ENCODE measurements at regions not wholly inside any gene's neighbourhood (a gene's known extent, or its start where the extent isn't known, plus 50 kb on each side); places are given as distances from the start of the nearest gene placed in this dataset.

GRCh38 chr4:44538534-44538933 is 89.9 kb upstream of the KCTD8 start:
- ATAC-seq (no peak), DNase-seq (ENCODE audit: low spot score) (no peak)
- Histone ChIP-seq H3K79me2 (replicated peaks; ENCODE audit: insufficient read depth) (no peaks in the 10 kb centered on the region), H2AFZ (no peak overlapping the region), H3K27ac (ENCODE audit: low read depth) (no peak overlapping the region), H3K36me3 (ENCODE audit: insufficient read depth) (no peaks in the 10 kb centered on the region), H3K4me1 (ENCODE audit: insufficient read depth) (peaks cover 10% of the 10 kb centered on the region), H3K4me3 (no peak overlapping the region), H3F3A (replicated peaks; ENCODE audit: low read depth) (no peaks in the 10 kb centered on the region), H3K9me2 (ENCODE audit: insufficient read depth) (no peaks in the 10 kb centered on the region), H3K27me3 (ENCODE audit: insufficient read depth) (no peaks in the 10 kb centered on the region), H4K20me1 (replicated peaks; ENCODE audit: insufficient read depth) (no peaks in the 10 kb centered on the region), H3K4me2 (no peak overlapping the region)
- TF ChIP-seq EZH2phosphoT487 (IDR thresholded peaks at IDR 0.05; ENCODE audit: unreplicated experiment): no peak
- TF ChIP-seq JUNB (IDR thresholded peaks at IDR 0.05; ENCODE audit: unreplicated experiment): no peak
- TF ChIP-seq NANOG (IDR thresholded peaks at IDR 0.05; ENCODE audit: borderline replicate concordance): no peak
- TF ChIP-seq REST (IDR thresholded peaks at IDR 0.05; ENCODE audit: unreplicated experiment): no peak
- TF ChIP-seq EZH2 (IDR thresholded peaks at IDR 0.05; ENCODE audit: low read depth, unreplicated experiment): no peak
- TF ChIP-seq ETS1 (IDR thresholded peaks at IDR 0.05): no peak
- no peak for TF ChIP-seq POLR2AphosphoS5 (IDR thresholded peaks at IDR 0.05; ENCODE audit: low read depth)
- H3K27me3 Mint-ChIP-seq (ENCODE audit: insufficient read depth, low read depth, poor library complexity): no peaks in the 10 kb centered on the region
- H3K4me1 Mint-ChIP-seq: peaks cover 17% of the 10 kb centered on the region
- H3K4me3 Mint-ChIP-seq: no peak overlapping the region
- H3K36me3 Mint-ChIP-seq (ENCODE audit: low read depth): no peaks in the 10 kb centered on the region
- no peak overlapping the region for H3K27ac Mint-ChIP-seq
- no peaks in the 10 kb centered on the region for H3K9me3 Mint-ChIP-seq

GRCh38 chr4:44535981-44536380 is 87.4 kb upstream of the KCTD8 start:
- H3K4me1 Mint-ChIP-seq: peaks cover 6% of the 10 kb centered on the region; the same call in 2 of the 3 replicates
- TF ChIP-seq ZNF331 (CRISPR knock-in tag; IDR thresholded peaks at IDR 0.05; ENCODE audit: low read depth) (no peak), ZNF114 (CRISPR knock-in tag; IDR thresholded peaks at IDR 0.05) (no peak), REST (IDR thresholded peaks at IDR 0.05; ENCODE audit: unreplicated experiment) (no peak)

More at GRCh38 chr4:44535981-44536380, 87.4 kb upstream of the KCTD8 start:
- H3F3A ChIP-seq (replicated peaks; ENCODE audit: low read depth): no peaks in the 10 kb centered on the region
- no peaks in the 10 kb centered on the region for H3K79me2 ChIP-seq (replicated peaks; ENCODE audit: insufficient read depth)
- H3K4me3 ChIP-seq: no peak overlapping the region
- no peak overlapping the region for H3K4me2 ChIP-seq
- H3K9me2 ChIP-seq (ENCODE audit: insufficient read depth): no peaks in the 10 kb centered on the region
- ATAC-seq: no peak
- Mint-ChIP-seq H3K27ac (no peak overlapping the region), H3K9me3 (no peaks in the 10 kb centered on the region), H3K27me3 (ENCODE audit: insufficient read depth, low read depth, poor library complexity) (no peaks in the 10 kb centered on the region), H3K36me3 (ENCODE audit: low read depth) (no peaks in the 10 kb centered on the region), H3K4me3 (no peak overlapping the region)
- DNase-seq (ENCODE audit: low spot score): no peak
- peaks cover 3% of the 10 kb centered on the region; the same call in 1 of the 2 replicates for H3K4me1 ChIP-seq (ENCODE audit: insufficient read depth)
- no peak overlapping the region for H2AFZ ChIP-seq
- no peak overlapping the region for H3K27ac ChIP-seq (ENCODE audit: low read depth)
- H4K20me1 ChIP-seq (replicated peaks; ENCODE audit: insufficient read depth): no peaks in the 10 kb centered on the region
- H3K27me3 ChIP-seq (ENCODE audit: insufficient read depth): no peaks in the 10 kb centered on the region
- H3K36me3 ChIP-seq (ENCODE audit: insufficient read depth): no peaks in the 10 kb centered on the region
